H7 (cell line): ENCODE measurements at regions not wholly inside any gene's neighbourhood (a gene's known extent, or its start where the extent isn't known, plus 50 kb on each side); places are given as distances from the start of the nearest gene placed in this dataset.
"Not testable (repeated sequence)": the region's sequence is repeated elsewhere in the genome, so short reads cannot be mapped to it uniquely, and the experiment has no call there.

Experiments
- DNase-seq: peaks from one replicate; pipeline ENCODE4 v3.0.0; 2012
- H3K27me3 ChIP-seq: 2 replicates; pipeline ENCODE4 v1.6.0; 2011; ENCODE audit warnings: mild to moderate bottlenecking, low read length; ENCODE audit not compliant: control insufficient read depth, insufficient read depth
- H3K36me3 ChIP-seq: replicated peaks from 2 replicates; pipeline ENCODE4 v1.5.1; 2011; ENCODE audit warnings: low read length; ENCODE audit not compliant: control insufficient read depth, insufficient read depth
- H3K4me3 ChIP-seq: 2 replicates; pipeline ENCODE4 v1.5.1; 2011; ENCODE audit warnings: low read depth, mild to moderate bottlenecking, control low read depth, low read length, moderate library complexity; ENCODE audit not compliant: insufficient read depth

DNA sequence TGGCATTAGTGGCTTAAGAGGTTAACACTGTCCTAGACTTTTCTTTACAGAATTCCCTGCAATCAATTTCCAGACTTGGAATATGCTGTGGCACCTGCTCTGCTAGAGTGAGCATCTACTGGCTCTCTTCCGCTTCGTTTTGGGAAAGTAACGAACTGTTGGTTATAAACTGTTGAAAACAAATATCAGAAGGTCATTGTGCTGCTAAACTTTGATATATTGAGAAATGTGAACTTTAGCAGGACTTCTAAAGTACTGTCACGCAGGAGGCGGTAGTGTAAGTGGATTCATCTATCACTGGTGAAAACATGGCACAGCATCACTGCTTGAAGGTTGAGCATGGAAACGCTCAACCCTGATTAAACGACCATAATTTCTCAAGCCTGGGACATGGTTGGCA, 348.9 kb downstream of the FLRT2 start:
- DNase-seq: no peak
- H3K36me3 ChIP-seq: no peaks in the 10 kb centered on the region
- no peak overlapping the region for H3K4me3 ChIP-seq
- no peaks in the 10 kb centered on the region for H3K27me3 ChIP-seq

DNA sequence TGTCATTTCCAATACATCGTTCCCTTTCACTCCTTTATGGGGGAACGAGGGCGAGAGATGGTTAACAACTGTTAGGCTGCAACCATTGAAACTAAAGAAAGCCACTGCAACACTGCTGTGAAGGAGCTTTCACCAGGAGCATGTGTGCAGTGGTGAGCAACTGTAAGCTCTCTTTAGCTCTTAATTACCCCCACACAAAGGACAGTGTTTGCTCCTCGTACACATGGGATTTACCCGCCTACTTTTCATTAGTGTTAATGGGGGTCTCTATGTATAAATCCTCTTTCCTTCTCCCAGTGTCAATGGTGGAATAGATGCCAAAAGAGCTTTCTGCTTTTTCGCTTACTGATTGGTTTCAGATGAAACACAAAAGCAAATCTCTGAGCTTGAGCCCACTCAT, 343.1 kb downstream of the FLRT2 start:
- no peak for DNase-seq
- Histone ChIP-seq H3K36me3 (no peaks in the 10 kb centered on the region), H3K4me3 (no peak overlapping the region), H3K27me3 (no peaks in the 10 kb centered on the region)

DNA sequence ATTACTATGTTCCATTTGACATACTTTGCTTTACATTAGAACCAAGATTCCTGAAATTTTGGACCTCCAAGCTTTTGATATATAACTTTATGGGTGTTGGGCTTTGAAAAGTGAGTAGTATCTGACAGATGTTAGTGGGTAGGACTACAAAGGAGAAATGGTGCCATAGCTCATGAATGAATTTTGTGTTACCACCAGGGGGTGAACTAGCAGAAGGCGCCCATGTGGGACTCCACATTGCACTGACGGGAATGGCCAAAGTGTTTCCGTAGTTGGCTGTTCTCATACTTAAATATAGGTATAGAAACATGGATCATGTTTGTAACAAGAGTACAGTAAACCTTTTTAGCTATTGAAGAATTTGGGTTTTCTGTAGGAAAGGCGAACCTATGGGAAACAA, 337.5 kb downstream of the FLRT2 start:
- no peak for DNase-seq
- H3K27me3 ChIP-seq: no peaks in the 10 kb centered on the region
- no peak overlapping the region for H3K4me3 ChIP-seq
- H3K36me3 ChIP-seq: no peaks in the 10 kb centered on the region

DNA sequence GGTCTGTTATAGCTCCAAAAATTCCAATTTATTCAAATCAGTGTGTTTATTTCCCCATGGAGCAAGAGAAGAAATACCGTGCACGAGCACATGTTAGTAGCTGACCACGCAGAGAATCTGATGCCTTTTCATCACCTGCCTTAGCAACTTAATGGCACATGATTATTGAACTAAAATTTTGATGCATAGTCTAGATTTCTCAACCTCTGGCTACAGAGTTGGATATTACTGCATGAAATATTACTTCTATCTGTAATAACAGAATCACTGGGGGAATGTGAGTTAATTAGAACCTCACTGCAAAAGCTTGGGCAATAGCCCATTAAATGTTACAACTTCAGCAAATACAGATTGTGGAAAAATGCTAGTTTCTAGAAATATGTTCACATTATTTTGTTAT, 335.8 kb downstream of the FLRT2 start:
- Histone ChIP-seq H3K4me3 (no peak overlapping the region), H3K36me3 (no peaks in the 10 kb centered on the region), H3K27me3 (no peaks in the 10 kb centered on the region)
- DNase-seq: no peak

DNA sequence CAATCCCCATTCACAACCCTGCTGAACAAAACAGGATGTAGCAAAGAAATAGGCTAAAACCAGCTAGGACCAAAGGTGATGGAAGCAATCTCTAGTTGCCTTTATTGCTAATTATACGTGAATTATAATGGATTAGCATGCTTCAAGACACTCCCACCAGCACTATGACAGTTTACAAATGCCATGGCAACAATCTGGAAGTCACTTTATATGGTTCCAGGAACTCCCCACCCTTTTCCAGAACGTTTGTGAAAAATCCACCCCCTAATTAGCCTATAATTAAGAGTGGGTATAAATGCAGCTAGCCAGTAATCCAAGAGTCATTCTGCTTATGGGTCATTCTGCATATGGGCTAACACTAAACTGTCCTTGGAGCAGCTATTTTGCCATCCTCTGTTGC, 328.7 kb downstream of the FLRT2 start:
- H3K4me3 ChIP-seq: no peak overlapping the region
- DNase-seq: no peak
- H3K27me3 ChIP-seq: no peaks in the 10 kb centered on the region
- H3K36me3 ChIP-seq: no peaks in the 10 kb centered on the region

DNA sequence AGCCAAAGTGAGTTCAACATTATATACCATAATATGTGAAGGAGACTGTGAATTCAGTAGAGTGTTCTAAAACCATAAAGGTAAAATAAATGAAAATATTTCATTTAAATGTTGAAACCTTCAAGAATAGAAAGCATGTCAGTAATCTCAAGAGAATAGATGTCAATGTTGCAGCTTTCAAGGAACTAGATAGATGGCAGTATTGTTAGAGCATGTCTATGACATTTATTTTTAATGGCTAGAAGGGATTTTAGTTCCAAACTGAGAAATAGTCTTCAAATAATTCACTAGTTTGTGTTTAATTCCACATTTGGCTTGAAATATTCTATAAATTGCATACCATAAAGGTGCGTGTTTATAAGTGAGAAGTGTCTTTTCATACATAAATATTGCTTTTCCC, 326.5 kb downstream of the FLRT2 start:
- H3K36me3 ChIP-seq: no peaks in the 10 kb centered on the region
- no peak for DNase-seq
- H3K27me3 ChIP-seq: no peaks in the 10 kb centered on the region
- H3K4me3 ChIP-seq: no peak overlapping the region

DNA sequence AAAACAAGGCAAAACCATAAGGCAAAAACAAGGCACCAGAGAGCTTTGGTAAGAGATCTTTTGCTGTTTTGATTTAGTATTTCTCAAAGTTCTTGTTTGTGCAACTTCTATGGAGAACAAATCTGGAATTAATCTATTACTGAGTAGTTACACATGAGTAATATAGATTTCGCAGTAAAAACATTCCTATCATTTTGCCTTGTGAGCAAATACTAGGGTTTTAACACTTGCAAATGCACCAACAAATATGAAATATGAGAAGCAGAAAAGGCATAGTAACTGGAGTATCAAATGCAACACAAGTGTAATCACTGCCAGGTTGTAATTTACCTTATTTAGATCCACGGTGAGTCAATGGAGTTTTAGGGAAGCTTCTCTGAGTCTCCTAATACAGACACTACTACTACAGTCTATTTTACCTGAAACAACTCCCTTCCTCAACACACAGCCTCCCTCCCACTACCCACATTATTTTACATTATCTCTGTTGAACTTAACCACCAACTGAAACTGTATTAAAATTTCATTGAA, 324.1 kb downstream of the FLRT2 start:
- H3K27me3 ChIP-seq: no peaks in the 10 kb centered on the region
- no peak overlapping the region for H3K4me3 ChIP-seq
- no peaks in the 10 kb centered on the region for H3K36me3 ChIP-seq
- DNase-seq: no peak

DNA sequence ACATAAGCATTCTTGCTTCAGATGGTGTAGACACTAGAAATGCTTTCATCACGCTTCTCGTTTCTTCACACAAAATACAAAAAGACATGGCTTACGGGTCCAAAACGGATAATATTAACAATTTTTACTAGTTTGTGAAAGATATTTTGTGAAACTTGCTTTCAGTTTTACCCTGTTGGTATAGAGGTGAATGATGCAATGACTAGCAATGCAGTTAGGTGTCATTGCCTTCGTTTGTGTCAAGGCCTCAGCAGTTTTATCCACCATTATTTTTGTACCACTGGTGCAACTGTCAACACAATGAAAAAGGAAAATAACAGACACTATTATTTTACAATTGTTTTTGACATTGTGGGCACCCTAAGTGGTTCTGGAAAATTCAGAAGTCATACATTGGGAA, 323.0 kb downstream of the FLRT2 start:
- H3K36me3 ChIP-seq: no peaks in the 10 kb centered on the region
- no peak for DNase-seq
- H3K4me3 ChIP-seq: no peak overlapping the region
- no peaks in the 10 kb centered on the region for H3K27me3 ChIP-seq

DNA sequence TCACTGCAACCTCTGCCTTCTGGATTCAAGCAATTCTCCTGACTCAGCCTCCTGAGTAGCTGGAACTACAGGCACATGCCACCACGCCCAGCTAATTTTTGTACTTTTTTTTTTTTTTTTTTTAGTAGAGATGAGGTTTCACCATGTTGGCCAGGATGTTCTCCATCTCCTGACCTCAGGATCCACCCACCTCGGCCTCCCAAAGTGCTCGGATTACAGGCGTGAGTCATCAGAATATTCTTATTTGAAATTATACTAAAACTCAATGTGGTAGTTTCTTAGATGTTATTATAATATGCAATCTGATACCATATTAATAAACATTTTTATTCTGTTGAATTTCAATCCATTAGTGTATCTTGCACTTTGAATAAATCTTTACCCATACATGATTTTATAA, 322.2 kb downstream of the FLRT2 start:
- not testable (repeated sequence) for H3K4me3 ChIP-seq, H3K36me3 ChIP-seq, H3K27me3 ChIP-seq, DNase-seq

DNA sequence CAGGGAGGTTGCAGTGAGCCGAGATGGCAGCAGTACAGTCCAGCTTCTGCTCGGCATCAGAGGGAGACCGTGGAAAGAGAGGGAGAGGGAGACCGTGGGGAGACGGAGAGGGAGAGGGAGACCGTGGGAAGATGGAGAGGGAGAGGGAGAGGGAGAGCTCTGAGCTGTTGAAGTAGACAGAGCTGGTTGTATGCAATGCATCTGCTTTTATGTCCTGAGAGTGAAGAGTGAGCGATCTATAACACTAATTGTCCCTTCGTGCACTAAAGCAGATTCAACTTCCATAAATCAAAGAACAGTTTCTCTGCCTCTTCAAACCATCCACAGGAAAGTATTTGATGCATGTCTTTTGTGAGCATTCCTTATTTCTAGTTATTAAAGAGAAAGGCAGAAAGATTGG, 300.6 kb downstream of the FLRT2 start:
- not testable (repeated sequence) for H3K4me3 ChIP-seq, DNase-seq, H3K27me3 ChIP-seq, H3K36me3 ChIP-seq

DNA sequence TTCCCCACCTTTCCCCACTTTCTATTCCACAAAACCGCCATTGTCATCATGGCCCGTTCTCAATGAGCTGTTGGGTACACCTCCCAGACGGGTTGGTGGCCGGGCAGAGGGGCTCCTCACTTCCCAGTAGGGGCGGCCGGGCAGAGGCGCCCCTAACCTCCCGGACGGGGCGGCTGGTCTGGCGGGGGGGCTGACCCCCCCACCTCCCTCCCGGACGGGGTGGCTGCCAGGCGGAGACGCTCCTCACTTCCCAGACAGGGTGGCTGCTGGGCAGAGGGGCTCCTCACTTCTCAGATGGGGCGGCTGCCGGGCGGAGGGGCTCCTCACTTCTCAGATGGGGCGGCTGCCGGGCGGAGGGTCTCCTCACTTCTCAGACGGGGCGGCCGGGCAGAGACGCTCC, 299.7 kb downstream of the FLRT2 start:
- H3K27me3 ChIP-seq, H3K36me3 ChIP-seq, H3K4me3 ChIP-seq, DNase-seq: not testable (repeated sequence)

DNA sequence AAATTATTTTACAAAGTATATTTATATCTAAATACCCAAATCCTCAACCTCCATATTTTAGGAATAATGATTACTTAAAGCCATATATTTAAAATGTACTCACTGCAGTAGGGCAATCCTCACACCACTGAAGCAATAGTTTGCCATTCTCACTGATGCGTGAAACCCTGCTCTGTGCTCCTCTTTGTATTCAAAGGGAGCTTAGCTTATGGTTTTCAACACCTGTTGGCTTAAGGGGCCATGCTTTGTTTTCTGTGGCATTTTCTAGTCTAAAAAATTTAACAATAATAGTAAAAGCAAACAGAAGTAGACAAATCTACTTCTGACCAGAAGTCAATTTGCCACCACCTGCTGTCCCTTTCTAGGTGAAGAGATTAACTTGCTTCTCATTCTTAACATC, 294.6 kb downstream of the FLRT2 start:
- H3K36me3 ChIP-seq: no peaks in the 10 kb centered on the region
- DNase-seq: no peak
- no peak overlapping the region for H3K4me3 ChIP-seq
- no peaks in the 10 kb centered on the region for H3K27me3 ChIP-seq

DNA sequence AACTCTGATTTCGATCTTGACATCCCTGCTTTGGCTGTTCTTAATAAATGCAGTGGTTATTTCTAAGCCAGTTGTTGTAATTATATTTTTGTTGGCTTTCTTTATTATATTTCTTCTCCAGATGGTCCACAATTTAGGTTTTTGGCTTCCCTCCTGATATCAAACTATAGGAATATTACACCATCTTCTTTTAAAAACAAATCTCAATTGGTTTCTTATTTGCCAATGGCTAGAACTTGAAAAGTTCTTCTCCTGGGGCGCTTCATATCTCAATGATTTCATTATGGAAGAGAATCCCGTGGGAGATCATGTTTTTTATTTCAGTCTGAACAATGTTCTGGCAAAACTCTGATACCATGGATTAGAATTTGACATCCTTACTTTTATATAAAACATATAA, 292.3 kb downstream of the FLRT2 start:
- Histone ChIP-seq H3K36me3 (no peaks in the 10 kb centered on the region), H3K4me3 (no peak overlapping the region), H3K27me3 (no peaks in the 10 kb centered on the region)
- no peak for DNase-seq

DNA sequence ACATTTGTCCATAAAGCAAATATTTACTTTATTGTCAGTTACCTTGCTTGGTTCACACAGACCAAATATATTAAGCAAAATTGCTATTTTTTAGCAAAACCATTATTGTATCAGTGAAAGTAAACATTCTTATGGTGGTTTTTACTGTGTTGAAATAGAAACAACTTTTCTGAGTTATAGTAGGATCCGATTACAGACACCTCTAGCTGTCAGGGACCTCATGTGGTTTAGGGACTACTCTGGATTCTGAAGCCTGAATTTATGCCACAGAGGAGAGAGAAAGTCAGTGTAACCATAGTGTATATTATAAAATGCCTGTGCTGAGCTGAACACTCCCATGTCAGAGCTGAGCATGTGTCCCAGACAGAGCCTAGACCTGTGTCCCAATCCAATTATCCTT, 287.5 kb downstream of the FLRT2 start:
- no peak overlapping the region for H3K4me3 ChIP-seq
- no peaks in the 10 kb centered on the region for H3K27me3 ChIP-seq
- DNase-seq: no peak
- no peaks in the 10 kb centered on the region for H3K36me3 ChIP-seq

DNA sequence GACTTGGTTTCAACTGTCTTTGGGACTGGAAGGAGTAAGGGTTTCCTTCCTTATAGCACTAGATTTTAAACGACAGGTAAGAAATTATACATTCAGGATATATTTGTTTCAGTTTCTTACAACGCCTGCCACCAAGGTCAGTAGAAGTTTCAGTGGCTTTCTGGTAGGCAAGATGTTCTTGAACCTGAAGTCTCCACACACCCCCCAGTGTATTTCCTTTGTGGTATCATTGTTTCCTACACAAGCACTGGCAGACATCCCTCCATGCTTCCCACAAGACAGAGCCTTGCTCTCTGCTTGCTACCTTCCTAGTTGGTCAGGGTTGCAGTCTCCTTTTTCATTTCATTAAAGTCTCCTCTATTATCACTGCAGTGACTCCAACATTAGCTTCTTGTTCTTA, 283.1 kb downstream of the FLRT2 start:
- DNase-seq: no peak
- Histone ChIP-seq H3K36me3 (no peaks in the 10 kb centered on the region), H3K27me3 (no peaks in the 10 kb centered on the region), H3K4me3 (no peak overlapping the region)

DNA sequence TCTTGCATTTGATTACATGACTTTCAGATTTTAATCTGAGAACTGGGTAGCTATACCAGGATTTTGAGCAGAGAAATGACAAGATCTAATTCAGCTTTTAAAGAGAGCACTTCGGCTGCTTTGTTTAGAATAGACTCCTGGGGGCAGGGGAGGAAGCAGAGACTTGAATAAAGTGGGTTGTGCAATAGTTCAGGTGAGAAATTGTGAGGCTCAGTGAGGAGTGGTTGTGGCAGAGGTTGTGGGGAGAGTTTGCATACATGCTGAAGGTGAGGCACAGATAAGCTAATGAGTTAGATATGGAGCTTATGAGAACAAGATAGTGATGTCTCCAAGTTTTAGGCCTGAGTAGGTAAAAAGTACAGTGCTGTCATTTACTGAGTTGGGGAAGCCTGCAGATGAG, 281.4 kb downstream of the FLRT2 start:
- H3K4me3 ChIP-seq: no peak overlapping the region
- DNase-seq: no peak
- H3K36me3 ChIP-seq: no peaks in the 10 kb centered on the region
- H3K27me3 ChIP-seq: no peaks in the 10 kb centered on the region
